Keratinocyte (primary cell): ENCODE measurements at regions not wholly inside any gene's neighbourhood (a gene's known extent, or its start where the extent isn't known, plus 50 kb on each side); places are given as distances from the start of the nearest gene placed in this dataset.

Source experiments
- DNase-seq: peaks from one replicate; pipeline ENCODE4 v3.0.0-alpha.2; 2011; ENCODE audit warnings: low read depth, missing footprints, low spot score
- FAIRE-seq: peaks from 2 replicates; lab custom pipeline; 2011; peaks lifted over from hg19 to GRCh38; lab: Jason Lieb, UNC
- H2AFZ ChIP-seq: 2 replicates; pipeline ENCODE4 v1.6.0; 2012; ENCODE audit warnings: low read length, control low read depth, inconsistent platforms; ENCODE audit not compliant: control insufficient read depth
- H3K27ac ChIP-seq: 2 replicates; pipeline ENCODE4 v1.5.1; 2011; ENCODE audit warnings: low read length; ENCODE audit not compliant: control insufficient read depth, insufficient read depth
- H3K27me3 ChIP-seq: 3 replicates; pipeline ENCODE4 v1.6.0; 2011; ENCODE audit warnings: low read length; ENCODE audit not compliant: control insufficient read depth, insufficient read depth; ENCODE audit errors: extremely low read depth
- H3K36me3 ChIP-seq, 2 experiments: 2 replicates in 1 of 2; 3 replicates in 1 of 2; pipeline ENCODE4 v1.5.1; 2011; ENCODE audit warnings: low read length in 2 of 2, mild to moderate bottlenecking in 1 of 2; ENCODE audit not compliant: control insufficient read depth in 2 of 2, insufficient read depth in 2 of 2; ENCODE audit errors: extremely low read depth in 1 of 2
- H3K4me1 ChIP-seq: 3 replicates; pipeline ENCODE4 v1.5.1; 2011; ENCODE audit warnings: low read length; ENCODE audit not compliant: control insufficient read depth, insufficient read depth; ENCODE audit errors: extremely low read depth
- H3K4me2 ChIP-seq: 3 replicates; pipeline ENCODE4 v1.6.0; 2011; ENCODE audit warnings: low read depth, low read length; ENCODE audit not compliant: control insufficient read depth, insufficient read depth; ENCODE audit errors: extremely low read depth
- H3K4me3 ChIP-seq, 3 experiments: fragments of 200-600 bp in 1 of 3; sonication (generic) in 1 of 3; 2 replicates in 2 of 3; 3 replicates in 1 of 3; pipeline ENCODE4 v1.5.1; 2011 to 2016; ENCODE audit warnings: low read length in 3 of 3, mild to moderate bottlenecking in 3 of 3, control low read depth in 2 of 3, inconsistent platforms in 1 of 3, low read depth in 1 of 3, mixed read lengths in 1 of 3, mixed run types in 1 of 3, moderate library complexity in 1 of 3; ENCODE audit not compliant: control insufficient read depth in 2 of 3, insufficient read depth in 2 of 3; ENCODE audit errors: extremely low read depth in 1 of 3
- H3K79me2 ChIP-seq: 2 replicates; pipeline ENCODE4 v1.6.0; 2012; ENCODE audit warnings: low read length; ENCODE audit not compliant: control insufficient read depth, insufficient read depth
- H3K9ac ChIP-seq: 3 replicates; pipeline ENCODE4 v1.6.0; 2011; ENCODE audit warnings: low read length; ENCODE audit not compliant: control insufficient read depth, insufficient read depth; ENCODE audit errors: extremely low read depth
- H3K9me1 ChIP-seq: 3 replicates; pipeline ENCODE4 v1.6.0; 2011; ENCODE audit warnings: low read length; ENCODE audit not compliant: control insufficient read depth, insufficient read depth; ENCODE audit errors: extremely low read depth
- H3K9me3 ChIP-seq: 2 replicates; pipeline ENCODE4 v1.5.1; 2012; ENCODE audit warnings: low read depth, low read length; ENCODE audit not compliant: control insufficient read depth
- H4K20me1 ChIP-seq: 3 replicates; pipeline ENCODE4 v1.6.0; 2011; ENCODE audit warnings: low read length; ENCODE audit not compliant: control insufficient read depth, insufficient read depth; ENCODE audit errors: extremely low read depth
- EZH2 ChIP-seq: IDR thresholded peaks from one replicate; pipeline ENCODE4 v1.6.1; 2012; ENCODE audit warnings: inconsistent platforms, mild to moderate bottlenecking, low read length, moderate library complexity
- dilution Hi-C: fragments of 300-500 bp; cut with MboI; formaldehyde crosslinking; loops from one replicate; pipeline ENCODE4 v1.7.0; 2020; ENCODE audit warnings: low sequenced_read_pairs; ENCODE audit not compliant: extremely low pct_ligation_motif_present
- TF ChIP-seq, protein P1 (sequence below), 3 experiments: IDR thresholded peaks in 1 of 3; conservative IDR thresholded peaks in 1 of 3; optimal IDR thresholded peaks in 1 of 3; 2 replicates in 2 of 3; 3 replicates in 1 of 3; pipeline versions ENCODE3 to v1.5.1; 2011; ENCODE audit warnings: low read length in 3 of 3, mild to moderate bottlenecking in 3 of 3, moderate library complexity in 2 of 3, control low read depth in 1 of 3, inconsistent platforms in 1 of 3; ENCODE audit not compliant: insufficient read depth in 2 of 3; ENCODE audit errors: extremely low read depth in 1 of 3

DNA sequence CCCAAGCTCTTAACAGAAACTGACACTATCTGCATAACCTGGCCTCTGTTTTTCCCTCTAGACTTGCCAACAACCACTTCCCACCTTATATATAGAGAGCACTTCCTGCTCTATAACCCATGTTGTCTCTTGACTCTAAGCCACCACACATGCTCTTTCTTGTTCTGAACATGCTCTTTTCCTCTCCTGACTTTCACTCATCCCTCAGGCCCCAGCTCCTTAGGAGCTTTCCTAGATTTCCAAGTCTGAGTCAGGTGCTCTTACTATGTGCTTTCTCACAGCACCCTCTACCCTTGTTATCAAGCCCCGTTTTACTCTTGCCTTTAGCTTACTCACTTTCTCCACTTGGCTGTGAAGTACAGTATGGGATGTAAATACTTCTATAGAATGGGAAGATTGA lies 143.9 kb upstream of the EYA4 start:
- TF ChIP-seq EZH2, result no peak
- TF ChIP-seq, protein P1, sequence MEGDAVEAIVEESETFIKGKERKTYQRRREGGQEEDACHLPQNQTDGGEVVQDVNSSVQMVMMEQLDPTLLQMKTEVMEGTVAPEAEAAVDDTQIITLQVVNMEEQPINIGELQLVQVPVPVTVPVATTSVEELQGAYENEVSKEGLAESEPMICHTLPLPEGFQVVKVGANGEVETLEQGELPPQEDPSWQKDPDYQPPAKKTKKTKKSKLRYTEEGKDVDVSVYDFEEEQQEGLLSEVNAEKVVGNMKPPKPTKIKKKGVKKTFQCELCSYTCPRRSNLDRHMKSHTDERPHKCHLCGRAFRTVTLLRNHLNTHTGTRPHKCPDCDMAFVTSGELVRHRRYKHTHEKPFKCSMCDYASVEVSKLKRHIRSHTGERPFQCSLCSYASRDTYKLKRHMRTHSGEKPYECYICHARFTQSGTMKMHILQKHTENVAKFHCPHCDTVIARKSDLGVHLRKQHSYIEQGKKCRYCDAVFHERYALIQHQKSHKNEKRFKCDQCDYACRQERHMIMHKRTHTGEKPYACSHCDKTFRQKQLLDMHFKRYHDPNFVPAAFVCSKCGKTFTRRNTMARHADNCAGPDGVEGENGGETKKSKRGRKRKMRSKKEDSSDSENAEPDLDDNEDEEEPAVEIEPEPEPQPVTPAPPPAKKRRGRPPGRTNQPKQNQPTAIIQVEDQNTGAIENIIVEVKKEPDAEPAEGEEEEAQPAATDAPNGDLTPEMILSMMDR (optimal IDR thresholded peaks at IDR 0.05 in 1 of 3, IDR thresholded peaks at IDR 0.05 in 1 of 3, conservative IDR thresholded peaks at IDR 0.05 in 1 of 3; ENCODE audit: extremely low read depth in 1 of 3, insufficient read depth in 2 of 3, low read length in 3 of 3), result no peak
- Histone ChIP-seq H3K4me3 (no peak overlapping the region), H3K79me2 (no peaks in the 10 kb centered on the region), H3K27ac (peak overlapping the region; percentile 15), H3K36me3 (no peaks in the 10 kb centered on the region), H3K9ac (no peak overlapping the region), H3K9me3 (no peaks in the 10 kb centered on the region), H4K20me1 (no peaks in the 10 kb centered on the region), H3K4me1 (peaks cover 14% of the 10 kb centered on the region), H2AFZ (peak overlapping the region; percentile 20), H3K9me1 (no peaks in the 10 kb centered on the region), H3K27me3 (no peaks in the 10 kb centered on the region), H3K4me2 (peak overlapping the region; percentile 18)
- FAIRE-seq (peak; percentile 75), DNase-seq (peak; percentile 25)
- dilution Hi-C loops, result no loop called here

DNA sequence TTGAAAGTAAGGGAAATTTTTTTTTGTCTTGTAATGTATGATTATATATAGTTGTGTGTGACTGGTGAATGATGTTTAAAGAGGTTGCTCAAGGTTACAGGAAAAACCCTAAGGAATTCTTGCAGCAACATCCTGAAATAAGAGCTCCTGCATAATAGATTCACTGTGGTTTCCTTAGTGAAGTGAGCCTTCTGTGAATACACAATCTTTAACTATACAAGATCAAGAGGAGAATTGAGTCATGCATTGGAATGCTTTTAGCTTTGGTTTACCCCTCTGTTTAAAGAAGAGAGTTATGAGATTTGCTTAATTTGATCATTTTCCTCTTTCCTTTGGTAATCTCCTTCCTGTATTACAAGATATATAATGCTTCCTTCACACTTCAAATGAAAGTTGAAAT lies 141.6 kb upstream of the EYA4 start:
- H3K79me2 ChIP-seq, result no peaks in the 10 kb centered on the region
- H3K9me3 ChIP-seq, result no peaks in the 10 kb centered on the region
- no peaks in the 10 kb centered on the region for H3K9me1 ChIP-seq
- no peak overlapping the region for H3K4me3 ChIP-seq
- H3K27ac ChIP-seq, result peak overlapping the region; percentile 46
- dilution Hi-C loops, result no loop called here
- no peaks in the 10 kb centered on the region for H3K36me3 ChIP-seq
- TF ChIP-seq, protein P1 (optimal IDR thresholded peaks at IDR 0.05 in 1 of 3, IDR thresholded peaks at IDR 0.05 in 1 of 3, conservative IDR thresholded peaks at IDR 0.05 in 1 of 3; ENCODE audit: extremely low read depth in 1 of 3, insufficient read depth in 2 of 3, low read length in 3 of 3), result no peak
- TF ChIP-seq EZH2, result no peak
- H3K9ac ChIP-seq, result no peak overlapping the region
- H2AFZ ChIP-seq, result no peak overlapping the region
- DNase-seq (peak; percentile 19), FAIRE-seq (peak; percentile 84)
- peak overlapping the region; percentile 36 for H3K4me2 ChIP-seq
- H3K27me3 ChIP-seq, result no peaks in the 10 kb centered on the region
- no peaks in the 10 kb centered on the region for H4K20me1 ChIP-seq
- H3K4me1 ChIP-seq, result peaks cover 14% of the 10 kb centered on the region
